ENCODE measurements at regions not wholly inside any gene's neighbourhood (a gene's known extent, or its start where the extent isn't known, plus 50 kb on each side); places are given as distances from the start of the nearest gene placed in this dataset.

GRCh38 chr7:17159500-17160037, 138.9 kb upstream of the AHR start:
- DNase-seq (ENCODE audit: low read depth in 2 of 2, low spot score in 1 of 2): no peak

GRCh38 chr7:17166824-17167379, 131.6 kb upstream of the AHR start:
- DNase-seq (ENCODE audit: low read depth in 2 of 2, low spot score in 1 of 2): no peak

- no peak for DNase-seq (ENCODE audit: low read depth in 2 of 2, low spot score in 1 of 2)
Observed at GRCh38 chr7:17168416-17168815, 130.0 kb upstream of the AHR start.

- no peak for DNase-seq (ENCODE audit: low read depth in 2 of 2, low spot score in 1 of 2)
Observed at GRCh38 chr7:17171427-17171826, 127.0 kb upstream of the AHR start.

GRCh38 chr7:17176371-17177032, 122.0 kb upstream of the AHR start:
- no peak for DNase-seq (ENCODE audit: low read depth in 2 of 2, low spot score in 1 of 2)

- no peak for DNase-seq (ENCODE audit: low read depth in 2 of 2, low spot score in 1 of 2)
Observed at GRCh38 chr7:17178545-17178944, 119.9 kb upstream of the AHR start.

- no peak for DNase-seq (ENCODE audit: low read depth in 2 of 2, low spot score in 1 of 2)
Observed at GRCh38 chr7:17181482-17181881, 117.0 kb upstream of the AHR start.

- DNase-seq (ENCODE audit: low read depth in 2 of 2, low spot score in 1 of 2): no peak
Observed at GRCh38 chr7:17183630-17184328, 114.7 kb upstream of the AHR start.

GRCh38 chr7:17184805-17185689, 113.4 kb upstream of the AHR start:
- DNase-seq (ENCODE audit: low read depth in 2 of 2, low spot score in 1 of 2): no peak

- DNase-seq (ENCODE audit: low read depth in 2 of 2, low spot score in 1 of 2): no peak
Observed at GRCh38 chr7:17185690-17186070, 112.8 kb upstream of the AHR start.

- DNase-seq (ENCODE audit: low read depth in 2 of 2, low spot score in 1 of 2): no peak
Observed at GRCh38 chr7:17186745-17187530, 111.5 kb upstream of the AHR start.

- no peak for DNase-seq (ENCODE audit: low read depth in 2 of 2, low spot score in 1 of 2)
Observed at GRCh38 chr7:17194656-17195055, 103.8 kb upstream of the AHR start.

GRCh38 chr7:17195576-17195975, 102.9 kb upstream of the AHR start:
- no peak for DNase-seq (ENCODE audit: low read depth in 2 of 2, low spot score in 1 of 2)

- no peak for DNase-seq (ENCODE audit: low read depth in 2 of 2, low spot score in 1 of 2)
Observed at GRCh38 chr7:17205910-17206309, 92.5 kb upstream of the AHR start.

- DNase-seq (ENCODE audit: low read depth in 2 of 2, low spot score in 1 of 2): no peak
Observed at GRCh38 chr7:17206349-17206905, 92.0 kb upstream of the AHR start.

GRCh38 chr7:17207220-17207619, 91.2 kb upstream of the AHR start:
- DNase-seq (ENCODE audit: low read depth in 2 of 2, low spot score in 1 of 2): no peak

- no peak for DNase-seq (ENCODE audit: low read depth in 2 of 2, low spot score in 1 of 2)
Observed at GRCh38 chr7:17209101-17209500, 89.4 kb upstream of the AHR start.

- DNase-seq (ENCODE audit: low read depth in 2 of 2, low spot score in 1 of 2): no peak
Observed at GRCh38 chr7:17211307-17211836, 87.1 kb upstream of the AHR start.

- DNase-seq (ENCODE audit: low read depth in 2 of 2, low spot score in 1 of 2): no peak
Observed at GRCh38 chr7:17212188-17212587, 86.3 kb upstream of the AHR start.

All from stimulated activated CD8-positive, alpha-beta memory T cell treated with anti-CD3 and anti-CD28 coated beads, Interleukin-4, amount 100 ng/mL, for 1 hour (primary cell).